Trophoblast cell (in vitro differentiated cells and primary cell): ENCODE measurements at regions not wholly inside any gene's neighbourhood (a gene's known extent, or its start where the extent isn't known, plus 50 kb on each side); places are given as distances from the start of the nearest gene placed in this dataset.

ENCODE experiments used
- DNase-seq, 2 donors: peaks; one replicate each; pipeline ENCODE4 v3.0.0-alpha.2; 2016
- H2AFZ ChIP-seq: 2 replicates; pipeline ENCODE4 v1.6.1; 2013; ENCODE audit warnings: low read length, moderate library complexity, mild to moderate bottlenecking; ENCODE audit not compliant: insufficient read depth, poor library complexity
- H2AK5ac ChIP-seq: 2 replicates; pipeline ENCODE4 v1.6.1; 2013; ENCODE audit warnings: mild to moderate bottlenecking, low read length
- H2BK120ac ChIP-seq: 2 replicates; pipeline ENCODE4 v1.6.1; 2013; ENCODE audit warnings: low read length, mild to moderate bottlenecking, moderate library complexity; ENCODE audit not compliant: insufficient read depth, poor library complexity
- H2BK12ac ChIP-seq: 2 replicates; pipeline ENCODE4 v1.6.1; 2013; ENCODE audit warnings: mild to moderate bottlenecking, low read length, moderate library complexity
- H2BK5ac ChIP-seq: 2 replicates; pipeline ENCODE4 v1.6.1; 2013; ENCODE audit warnings: low read length, low read depth, moderate library complexity, mild to moderate bottlenecking; ENCODE audit not compliant: poor library complexity
- H3K14ac ChIP-seq: 2 replicates; pipeline ENCODE4 v1.6.1; 2013; ENCODE audit warnings: mild to moderate bottlenecking, low read length
- H3K18ac ChIP-seq: 2 replicates; pipeline ENCODE4 v1.6.1; 2013; ENCODE audit warnings: mild to moderate bottlenecking, low read length
- H3K23ac ChIP-seq: 2 replicates; pipeline ENCODE4 v1.6.1; 2013; ENCODE audit warnings: low read length
- H3K27ac ChIP-seq: 2 replicates; pipeline ENCODE4 v1.5.1; 2013; ENCODE audit warnings: low read depth, mild to moderate bottlenecking, inconsistent platforms, low read length, moderate library complexity
- H3K27me3 ChIP-seq: 2 replicates; pipeline ENCODE4 v1.6.1; 2013; ENCODE audit warnings: inconsistent platforms, mild to moderate bottlenecking, low read length, moderate library complexity; ENCODE audit not compliant: insufficient read depth
- H3K36me3 ChIP-seq, 2 experiments: 1 replicate in 1 of 2; 2 replicates in 1 of 2; pipeline ENCODE4 v1.6.1; 2013; ENCODE audit warnings: low read length in 2 of 2, mild to moderate bottlenecking in 2 of 2, moderate library complexity in 1 of 2; ENCODE audit not compliant: insufficient read depth in 2 of 2, control insufficient read depth in 1 of 2
- H3K4ac ChIP-seq: 2 replicates; pipeline ENCODE4 v1.6.1; 2013; ENCODE audit warnings: low read depth, mild to moderate bottlenecking, low read length, moderate library complexity
- H3K4me1 ChIP-seq, 2 experiments: 1 replicate in 1 of 2; 2 replicates in 1 of 2; pipeline ENCODE4 v1.6.1; 2013; ENCODE audit warnings: low read length in 2 of 2, mild to moderate bottlenecking in 2 of 2, moderate library complexity in 1 of 2; ENCODE audit not compliant: insufficient read depth in 2 of 2, control insufficient read depth in 1 of 2
- H3K4me2 ChIP-seq: 2 replicates; pipeline ENCODE4 v1.6.1; 2013; ENCODE audit warnings: inconsistent platforms, mild to moderate bottlenecking, low read length, moderate library complexity
- H3K4me3 ChIP-seq: 2 replicates; pipeline ENCODE4 v1.5.1; 2013; ENCODE audit warnings: mild to moderate bottlenecking, low read depth, low read length, inconsistent platforms
- H3K79me1 ChIP-seq: one replicate; pipeline ENCODE4 v1.6.1; 2013; ENCODE audit warnings: low read length
- H3K79me2 ChIP-seq: 2 replicates; pipeline ENCODE4 v1.6.1; 2013; ENCODE audit warnings: low read length, mild to moderate bottlenecking; ENCODE audit not compliant: control insufficient read depth, insufficient read depth, poor library complexity
- H3K9ac ChIP-seq: 2 replicates; pipeline ENCODE4 v1.6.1; 2013; ENCODE audit warnings: mild to moderate bottlenecking, low read length
- H3K9me3 ChIP-seq: 2 replicates; pipeline ENCODE4 v1.6.1; 2013; ENCODE audit warnings: low read depth, mild to moderate bottlenecking, control low read depth, inconsistent platforms, low read length; ENCODE audit not compliant: insufficient read depth
- H4K12ac ChIP-seq: 2 replicates; pipeline ENCODE4 v1.6.1; 2013; ENCODE audit warnings: low read depth, mild to moderate bottlenecking, low read length, moderate library complexity
- H4K8ac ChIP-seq: 2 replicates; pipeline ENCODE4 v1.6.1; 2013; ENCODE audit warnings: low read depth, mild to moderate bottlenecking, low read length, moderate library complexity
- H4K91ac ChIP-seq: one replicate; pipeline ENCODE4 v1.6.1; 2013; ENCODE audit warnings: low read depth, mild to moderate bottlenecking, low read length, moderate library complexity
- WGBS: extraction: QIAGEN DNeasy Blood & Tissue Kit; methylation state at CpG from one replicate; pipeline ENCODE4 v1.1.7; 2013; ENCODE audit warnings: missing lambda C conversion rate; ENCODE audit not compliant: insufficient read length, insufficient coverage; ENCODE audit errors: extremely low coverage; 5-methylcytosine and 5-hydroxymethylcytosine counted together

DNA sequence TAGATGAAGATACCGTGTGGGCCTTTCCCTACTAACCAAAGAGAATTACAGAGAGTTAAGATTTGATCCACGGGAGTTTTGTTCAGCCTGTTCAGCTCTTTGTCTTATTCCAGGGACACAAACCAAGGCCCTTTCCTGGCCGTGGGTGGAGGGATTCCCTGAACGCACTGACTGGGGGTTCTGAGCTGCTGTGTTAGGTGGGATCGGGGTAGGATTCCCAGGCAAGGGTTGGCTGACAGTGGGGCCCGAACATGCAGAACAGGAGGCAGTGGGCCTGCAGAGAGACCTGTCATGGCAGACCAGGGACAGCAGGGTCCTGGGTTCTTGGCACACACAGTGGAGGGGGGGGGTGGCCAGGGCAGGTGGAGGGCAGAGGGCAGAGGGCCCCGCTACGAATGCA is 89.5 kb upstream of the MKI67 start:
- Histone ChIP-seq H2BK5ac (no peak overlapping the region), H3K27ac (no peak overlapping the region), H3K36me3 (no peaks in the 10 kb centered on the region), H2AK5ac (no peak overlapping the region), H3K14ac (no peak overlapping the region), H4K91ac (no peak overlapping the region), H2BK120ac (no peak overlapping the region), H3K9me3 (peaks cover 2% of the 10 kb centered on the region), H3K79me2 (no peaks in the 10 kb centered on the region), H4K12ac (no peak overlapping the region), H3K4ac (no peak overlapping the region), H3K79me1 (no peaks in the 10 kb centered on the region), H3K4me2 (no peak overlapping the region), H4K8ac (no peak overlapping the region), H3K9ac (no peak overlapping the region), H3K4me1 (peaks cover 0 to 2% of the 10 kb centered on the region in 2 experiments), H3K18ac (no peak overlapping the region), H3K27me3 (no peaks in the 10 kb centered on the region), H3K23ac (no peak overlapping the region), H2BK12ac (no peak overlapping the region), H2AFZ (no peak overlapping the region), H3K4me3 (no peak overlapping the region)
- WGBS = no CpG with 5 or more reads among the region's 8 CpGs
- no peak for DNase-seq

DNA sequence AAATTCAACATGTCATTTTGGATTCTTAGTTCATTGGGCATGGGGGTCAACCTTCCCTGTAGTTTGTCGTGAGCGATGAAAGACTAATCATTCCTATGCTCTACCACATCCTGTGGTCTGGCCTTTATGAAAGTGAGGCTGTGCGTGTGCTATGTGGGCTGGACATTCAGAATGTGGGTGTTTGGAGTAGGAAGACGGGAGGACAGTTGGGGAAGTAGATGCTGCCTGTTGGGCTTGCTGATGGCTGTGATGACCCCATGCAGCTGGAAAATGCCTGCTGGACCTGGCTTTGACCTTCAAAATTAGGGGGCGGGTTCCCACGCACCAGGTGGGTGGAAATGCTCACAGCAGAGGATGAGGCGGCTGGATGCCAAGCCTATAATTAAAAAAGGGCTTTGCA is 90.9 kb upstream of the MKI67 start:
- Histone ChIP-seq H3K23ac (no peak overlapping the region), H2BK5ac (no peak overlapping the region), H2AK5ac (no peak overlapping the region), H4K8ac (no peak overlapping the region), H3K9ac (no peak overlapping the region), H2BK120ac (no peak overlapping the region), H2AFZ (no peak overlapping the region), H2BK12ac (no peak overlapping the region), H4K12ac (no peak overlapping the region), H3K9me3 (peaks cover 2% of the 10 kb centered on the region), H3K4me1 (peaks cover 0 to under 1% of the 10 kb centered on the region in 2 experiments), H4K91ac (no peak overlapping the region), H3K36me3 (no peaks in the 10 kb centered on the region), H3K79me2 (no peaks in the 10 kb centered on the region), H3K27ac (no peak overlapping the region), H3K14ac (no peak overlapping the region), H3K79me1 (no peaks in the 10 kb centered on the region), H3K18ac (no peak overlapping the region), H3K27me3 (no peaks in the 10 kb centered on the region), H3K4me2 (no peak overlapping the region), H3K4ac (no peak overlapping the region), H3K4me3 (no peak overlapping the region)
- DNase-seq = no peak
- WGBS = no CpG with 5 or more reads among the region's 7 CpGs

- H3K23ac ChIP-seq = peak overlapping the region; percentile 73
- no peak overlapping the region for H2BK120ac ChIP-seq
- no peak overlapping the region for H3K27ac ChIP-seq
- WGBS = no CpG with 5 or more reads among the region's 4 CpGs
- no peak overlapping the region for H4K91ac ChIP-seq
- no peak overlapping the region for H2BK12ac ChIP-seq
- no peak overlapping the region for H3K4ac ChIP-seq
- H3K9ac ChIP-seq = no peak overlapping the region
- H4K12ac ChIP-seq = no peak overlapping the region
- no peaks in the 10 kb centered on the region for H3K79me1 ChIP-seq
- no peak overlapping the region for H3K18ac ChIP-seq
- no peaks in the 10 kb centered on the region for H3K36me3 ChIP-seq
- no peaks in the 10 kb centered on the region for H3K27me3 ChIP-seq
- no peak overlapping the region for H4K8ac ChIP-seq
- no peak overlapping the region for H2AFZ ChIP-seq
- H2BK5ac ChIP-seq = no peak overlapping the region
- DNase-seq = no peak
- H3K9me3 ChIP-seq = peaks cover 2% of the 10 kb centered on the region
- no peaks in the 10 kb centered on the region for H3K79me2 ChIP-seq
- no peaks in the 10 kb centered on the region for H3K4me1 ChIP-seq
- H2AK5ac ChIP-seq = no peak overlapping the region
- H3K4me2 ChIP-seq = no peak overlapping the region
- H3K4me3 ChIP-seq = peak overlapping the region; percentile 56
- H3K14ac ChIP-seq = no peak overlapping the region
Observed at GRCh38 chr10:128218161-128218560, 91.9 kb upstream of the MKI67 start.

GRCh38 chr10:128219295-128219694 is 93.1 kb upstream of the MKI67 start:
- Histone ChIP-seq H3K4me3 (no peak overlapping the region), H3K36me3 (no peaks in the 10 kb centered on the region), H3K79me1 (no peaks in the 10 kb centered on the region), H4K12ac (no peak overlapping the region), H3K4ac (no peak overlapping the region), H2BK120ac (no peak overlapping the region), H3K27ac (no peak overlapping the region), H3K27me3 (no peaks in the 10 kb centered on the region), H3K4me2 (no peak overlapping the region), H4K91ac (no peak overlapping the region), H3K14ac (no peak overlapping the region), H3K18ac (no peak overlapping the region), H2BK12ac (no peak overlapping the region), H3K9ac (no peak overlapping the region), H3K4me1 (no peaks in the 10 kb centered on the region), H4K8ac (no peak overlapping the region), H2AFZ (no peak overlapping the region), H3K23ac (no peak overlapping the region), H2BK5ac (no peak overlapping the region), H3K9me3 (peaks cover 2% of the 10 kb centered on the region), H3K79me2 (no peaks in the 10 kb centered on the region), H2AK5ac (no peak overlapping the region)
- WGBS = no CpG with 5 or more reads among the region's 1 CpG
- no peak for DNase-seq
